HG03354 (cell line): ENCODE measurements at regions not wholly inside any gene's neighbourhood (a gene's known extent, or its start where the extent isn't known, plus 50 kb on each side); places are given as distances from the start of the nearest gene placed in this dataset.

Experiments used
- ATAC-seq: cut with Tn5 transposase; IDR thresholded peaks from one replicate; pipeline ENCODE4 v1.9.1; 2021; ENCODE audit warnings: mild to moderate bottlenecking; ENCODE audit not compliant: unreplicated experiment, poor library complexity, severe bottlenecking

GRCh38 chrX:39846460-39846859, 251.3 kb downstream of the BCOR start:
- no peak for ATAC-seq

GRCh38 chrX:39848243-39848642, 249.5 kb downstream of the BCOR start:
- no peak for ATAC-seq

- no peak for ATAC-seq
These were observed 248.9 kb downstream of the BCOR start for GRCh38 chrX:39848900-39849299.

DNA sequence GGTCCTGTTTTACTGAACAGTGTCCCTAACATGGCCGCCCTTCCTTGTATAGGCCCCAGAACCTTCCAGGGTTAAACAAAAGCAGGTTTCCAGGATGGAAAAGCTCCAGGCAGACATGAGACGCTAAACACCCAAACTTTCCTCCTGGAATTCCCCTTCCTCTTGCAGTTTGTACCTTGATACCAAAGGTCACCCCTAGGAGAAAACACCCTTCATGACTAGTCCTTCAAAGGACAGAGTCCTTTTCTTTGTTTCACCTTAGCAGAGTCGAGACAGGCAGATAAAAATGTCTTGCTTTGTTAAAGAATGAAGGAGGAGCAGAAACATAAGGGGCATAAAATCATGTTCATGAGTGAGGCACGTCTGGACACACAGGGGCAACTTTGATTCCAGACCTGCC, 247.5 kb downstream of the BCOR start:
- no peak for ATAC-seq

DNA sequence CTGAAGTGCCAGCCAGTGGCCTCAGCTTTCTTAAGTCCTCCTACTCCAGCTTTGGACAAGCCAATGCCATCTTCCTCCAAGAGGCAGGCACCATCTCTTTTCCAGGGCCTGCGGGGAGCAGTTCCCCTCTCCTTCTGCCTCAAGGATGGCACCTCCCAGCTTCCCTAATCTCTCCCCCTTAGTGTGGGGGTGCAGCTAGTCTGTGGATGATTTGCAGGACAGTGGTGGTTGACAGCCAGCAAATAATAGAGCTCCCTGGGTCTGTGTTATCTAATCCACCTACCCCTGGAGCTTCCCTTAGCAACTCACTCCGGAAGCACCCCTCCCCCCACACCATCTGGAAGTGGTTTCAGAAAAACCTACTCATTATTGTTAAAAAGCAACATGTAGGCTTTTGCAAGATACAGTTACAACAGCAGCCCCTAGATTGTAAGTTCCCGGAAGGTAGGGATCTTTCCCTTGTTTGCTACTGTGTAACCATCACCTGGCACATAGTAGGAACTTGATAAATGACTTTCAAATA, 247.1 kb downstream of the BCOR start:
- ATAC-seq: no peak

GRCh38 chrX:39851745-39852455, 245.9 kb downstream of the BCOR start:
- no peak for ATAC-seq

- ATAC-seq: no peak
These were observed 245.3 kb downstream of the BCOR start for GRCh38 chrX:39852491-39852890.

- no peak for ATAC-seq
These were observed 244.2 kb downstream of the BCOR start for GRCh38 chrX:39853417-39854030.

GRCh38 chrX:39854772-39855747, 242.7 kb downstream of the BCOR start:
- peak; percentile 83 for ATAC-seq

DNA sequence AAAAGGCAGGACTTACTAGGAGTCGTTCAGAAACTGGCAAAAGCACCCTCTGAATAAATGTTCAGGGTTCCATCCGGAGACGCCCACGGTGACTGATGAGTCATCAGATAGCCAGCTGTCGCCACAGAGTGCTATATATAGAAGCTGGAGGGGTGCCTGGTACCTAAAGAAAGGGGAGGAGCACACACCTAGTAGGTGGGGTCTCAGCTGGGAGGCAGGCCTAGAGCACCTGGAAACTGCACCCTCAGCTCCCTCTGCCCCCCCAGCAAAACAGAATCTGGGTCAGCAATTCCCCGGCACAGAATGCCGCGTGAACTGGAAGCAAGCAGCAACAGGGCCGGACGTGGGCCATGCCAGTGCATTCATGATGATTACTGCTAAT, 242.0 kb downstream of the BCOR start:
- ATAC-seq: peak; percentile 58

GRCh38 chrX:39856472-39857121, 241.2 kb downstream of the BCOR start:
- no peak for ATAC-seq

- no peak for ATAC-seq
These were observed 240.0 kb downstream of the BCOR start for GRCh38 chrX:39857780-39858179.

DNA sequence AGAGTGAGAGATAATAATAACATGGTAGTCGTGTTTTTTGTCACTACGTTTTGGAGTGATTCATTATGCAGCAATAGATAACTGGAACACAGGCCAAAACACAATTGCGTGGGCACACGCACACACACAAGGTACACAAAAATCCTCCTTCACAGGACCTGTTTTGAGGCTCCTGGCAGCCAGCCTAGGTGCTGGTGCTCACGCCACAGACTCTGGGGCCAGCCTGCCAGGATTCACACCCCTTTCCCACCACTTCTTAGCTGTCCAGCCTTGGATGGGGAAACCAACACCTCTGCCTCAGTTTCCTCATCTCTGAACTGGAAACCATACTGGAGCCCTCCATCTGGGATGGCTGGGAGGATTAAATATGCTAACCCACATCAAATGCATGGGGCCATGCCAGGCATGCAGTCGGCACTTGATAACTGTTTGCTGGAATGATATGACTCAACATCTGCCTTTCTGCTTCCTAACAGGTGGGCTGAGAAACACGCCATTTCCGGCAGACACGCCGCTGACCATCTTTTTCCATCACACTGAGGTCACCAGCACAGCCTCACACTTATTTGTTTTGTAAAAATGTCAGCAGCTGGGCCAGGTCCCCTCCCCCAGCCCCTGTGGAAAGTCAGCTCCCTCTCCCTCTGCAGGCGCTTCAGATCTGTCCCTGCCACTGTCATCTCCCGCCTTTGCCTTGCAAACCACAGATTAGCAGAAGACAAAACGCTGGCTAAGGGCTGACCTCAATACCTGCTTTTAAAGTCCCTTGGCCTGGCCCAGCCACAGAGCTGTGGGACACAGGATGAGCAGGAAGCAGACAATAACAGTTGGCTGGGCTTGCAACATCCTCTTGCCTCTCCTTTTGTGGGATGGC, 237.5 kb downstream of the BCOR start:
- peak; percentile 69 for ATAC-seq

- ATAC-seq: no peak
These were observed 234.8 kb downstream of the BCOR start for GRCh38 chrX:39862963-39863362.

DNA sequence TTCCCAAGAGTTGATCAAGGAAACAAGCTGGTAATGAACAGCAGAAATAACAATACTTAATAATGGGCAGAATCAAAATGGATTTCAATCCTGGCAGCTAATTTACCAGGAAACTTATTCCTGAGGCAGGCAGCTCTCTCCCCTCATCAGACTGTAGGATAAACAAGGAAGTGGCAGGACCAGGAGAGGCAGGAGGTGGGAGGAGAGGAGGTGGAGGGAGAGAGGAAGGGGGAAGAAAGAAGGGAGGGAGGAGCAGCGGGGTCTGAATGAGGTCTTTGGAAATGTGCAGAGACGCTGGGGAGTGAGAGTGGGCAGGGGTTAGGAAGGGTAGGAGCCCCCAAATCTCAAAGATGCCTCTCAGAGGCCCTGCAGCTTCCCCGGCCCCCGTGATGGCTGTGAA, 231.5 kb downstream of the BCOR start:
- no peak for ATAC-seq

DNA sequence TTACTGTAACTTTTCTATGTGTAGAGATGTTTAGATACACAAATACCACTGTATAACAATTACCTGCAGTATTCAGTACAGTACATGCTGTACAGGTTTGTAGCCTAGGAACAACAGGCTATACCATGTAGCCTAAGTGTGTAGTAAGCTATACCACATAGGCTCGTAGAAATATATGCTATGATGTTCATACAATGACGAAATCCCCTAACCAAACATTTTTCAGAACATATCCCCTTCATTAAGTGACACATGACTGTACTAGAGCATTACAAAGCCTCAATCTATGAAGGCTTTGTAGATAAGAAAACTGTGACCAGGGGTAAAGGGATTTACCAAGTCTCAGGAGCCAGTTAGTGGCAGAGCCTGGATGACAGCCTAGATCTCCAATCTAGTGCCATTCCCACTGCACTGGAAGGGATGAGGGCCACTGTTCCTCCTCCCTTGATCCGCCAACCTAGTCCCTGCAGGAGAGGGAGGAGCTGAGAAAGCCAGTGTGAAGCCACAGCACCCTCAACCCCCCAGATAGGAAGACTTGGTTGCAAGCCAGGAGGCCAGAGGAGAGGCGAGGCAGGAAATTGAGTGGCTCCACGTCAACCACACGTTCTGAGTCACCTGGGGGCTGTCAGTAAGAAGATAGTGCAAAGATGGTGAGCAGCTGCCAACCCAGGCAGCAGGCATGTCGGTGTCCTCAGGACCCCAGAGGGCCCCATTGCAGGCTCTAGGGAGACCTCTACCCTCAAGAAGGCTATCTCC, 227.7 kb downstream of the BCOR start:
- no peak for ATAC-seq

DNA sequence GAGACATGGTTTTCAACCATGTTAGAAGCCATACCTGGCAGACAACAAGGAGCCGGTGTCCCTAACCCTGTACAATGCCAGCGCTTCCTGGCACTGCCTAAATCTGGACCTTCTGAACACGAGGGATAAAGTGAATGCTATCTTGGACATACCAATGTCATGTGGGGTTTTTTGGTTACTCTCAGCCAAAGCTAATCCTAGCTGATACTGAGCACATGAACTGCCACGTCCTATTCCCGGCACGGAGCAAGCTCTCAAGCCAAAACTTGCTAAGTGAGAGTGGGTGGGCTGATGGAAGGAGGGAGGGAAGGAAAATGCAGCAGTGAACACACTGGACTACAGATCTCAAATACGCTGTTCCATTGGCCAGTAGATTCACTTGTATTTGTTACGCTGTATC, 226.1 kb downstream of the BCOR start:
- ATAC-seq: no peak

- no peak for ATAC-seq
These were observed 224.6 kb downstream of the BCOR start for GRCh38 chrX:39873117-39873516.
